CD4-positive, alpha-beta T cell treated with Interleukin-10 for 1 hour (primary cell): ENCODE measurements at regions not wholly inside any gene's neighbourhood (a gene's known extent, or its start where the extent isn't known, plus 50 kb on each side); places are given as distances from the start of the nearest gene placed in this dataset.

Source experiments
- DNase-seq: peaks from one replicate; pipeline ENCODE4 v3.0.0-alpha.2; 2020

DNA sequence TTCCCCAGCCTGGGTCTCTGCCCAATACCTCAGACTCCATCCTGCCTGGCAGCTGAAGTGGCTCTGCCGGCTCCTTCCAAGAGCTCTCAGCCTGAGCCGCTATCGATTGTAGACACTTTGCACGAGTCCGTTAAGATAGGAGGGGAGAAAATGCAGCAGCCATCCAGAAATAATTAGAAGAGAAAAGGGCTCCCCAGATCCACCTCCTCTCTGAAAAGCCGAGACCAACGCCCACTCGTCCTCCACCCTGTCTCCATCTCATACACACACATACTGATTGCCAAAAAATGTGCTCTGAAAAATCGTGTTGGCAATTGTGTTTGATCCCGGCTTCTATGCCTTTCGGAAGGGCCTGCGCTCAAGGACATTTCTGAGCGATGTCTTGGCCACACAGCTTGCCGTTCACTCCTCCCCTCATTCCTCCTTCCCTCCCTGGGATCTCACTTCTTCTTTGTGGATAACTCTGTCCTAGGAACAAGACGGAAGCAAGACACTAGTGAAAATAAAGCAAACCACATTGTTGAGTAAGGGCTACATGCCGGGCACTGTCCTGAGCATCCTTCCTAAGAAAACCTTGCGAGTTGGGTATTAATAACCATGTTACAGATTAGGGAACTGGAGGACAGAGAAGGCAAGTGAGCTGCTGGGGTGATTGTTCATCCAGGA, 372.8 kb upstream of the MYT1L start:
- DNase-seq, result no peak

DNA sequence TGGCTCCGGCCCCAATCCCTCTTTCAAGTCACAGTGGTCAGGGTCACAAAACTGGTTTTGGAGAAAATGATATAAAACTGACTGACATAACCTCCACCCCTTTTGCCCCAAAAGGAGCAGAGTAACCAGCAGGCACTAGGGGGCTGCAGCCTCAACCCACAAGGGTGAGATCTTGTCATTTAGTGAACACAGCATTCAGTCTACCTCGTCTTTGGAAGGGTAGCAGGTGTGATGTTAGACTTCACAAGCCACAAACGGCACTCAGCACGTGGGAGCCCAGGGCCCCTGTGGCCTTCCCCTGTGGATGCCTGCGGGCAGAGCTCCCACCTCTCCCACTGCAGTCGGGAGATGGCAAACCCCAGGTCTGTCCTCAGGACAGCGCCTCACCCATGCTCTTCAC, 372.1 kb upstream of the MYT1L start:
- DNase-seq, result no peak

DNA sequence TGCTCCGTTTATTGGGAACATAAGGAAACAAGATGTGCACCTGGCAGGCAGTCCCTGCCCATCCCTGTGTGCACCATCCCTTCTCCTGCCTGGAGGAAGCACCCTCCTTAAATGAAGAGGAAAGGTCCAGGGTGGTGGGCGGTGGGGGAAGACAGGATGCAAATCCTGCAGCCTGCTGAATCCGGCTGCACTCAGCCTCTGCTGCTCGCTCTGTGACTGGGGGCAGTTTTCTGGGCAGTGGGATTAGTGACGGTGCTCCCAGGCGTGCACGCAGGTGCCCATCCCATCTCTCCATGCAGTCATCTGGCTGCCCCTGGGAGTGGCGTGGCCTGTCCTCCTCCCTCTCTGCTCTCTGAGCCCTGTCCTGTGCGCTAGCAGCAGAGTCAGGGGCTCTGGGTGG, 371.3 kb upstream of the MYT1L start:
- no peak for DNase-seq

DNA sequence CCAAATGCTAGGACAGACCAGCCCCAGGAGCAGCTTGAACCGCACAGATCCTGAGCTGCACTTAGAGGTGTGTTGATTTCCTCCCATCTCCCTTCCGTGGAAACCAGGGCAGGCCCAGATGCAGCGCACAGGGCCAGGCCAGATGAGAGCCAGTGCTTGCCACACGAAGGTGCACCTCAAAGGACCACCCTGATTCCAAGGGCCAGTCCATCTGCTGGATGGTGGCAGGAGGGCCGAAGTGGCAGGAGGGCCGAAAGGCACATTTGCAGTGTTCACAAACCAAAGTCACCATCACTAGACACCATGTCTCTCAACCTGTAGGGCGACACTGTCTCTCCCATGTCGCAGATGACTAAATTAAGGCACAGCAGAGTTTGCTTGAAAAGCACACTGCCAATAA, 370.7 kb upstream of the MYT1L start:
- DNase-seq, result no peak

DNA sequence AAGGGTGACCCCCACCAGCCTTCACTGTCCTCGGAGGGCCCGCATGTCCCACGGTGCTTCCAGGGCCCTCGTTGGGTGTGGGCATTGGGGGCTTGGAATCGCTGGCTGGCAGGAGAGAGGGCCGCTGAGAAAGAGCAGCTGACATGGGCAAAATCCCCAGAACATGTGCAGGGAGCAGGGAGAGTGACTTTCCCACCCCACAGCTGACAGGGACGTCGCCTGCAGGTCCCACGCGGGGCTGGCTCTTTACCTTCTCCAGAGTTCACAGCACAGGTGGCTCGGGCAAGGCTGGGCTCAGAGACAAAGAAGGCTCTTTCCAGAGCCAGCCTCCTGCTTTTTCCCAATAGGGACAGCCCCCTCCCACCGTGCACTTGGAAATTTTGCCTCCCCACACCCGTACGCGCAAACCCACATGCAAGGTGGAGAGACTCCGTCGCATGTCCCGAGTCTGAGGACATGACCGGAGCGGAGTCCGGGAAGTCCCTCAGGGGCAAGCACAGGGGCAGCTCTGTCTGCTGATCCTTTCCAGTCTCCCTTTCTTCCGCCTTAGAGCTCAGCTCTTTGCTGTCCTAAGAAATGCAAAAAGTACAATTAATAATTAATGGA, 370.2 kb upstream of the MYT1L start:
- DNase-seq, result no peak

DNA sequence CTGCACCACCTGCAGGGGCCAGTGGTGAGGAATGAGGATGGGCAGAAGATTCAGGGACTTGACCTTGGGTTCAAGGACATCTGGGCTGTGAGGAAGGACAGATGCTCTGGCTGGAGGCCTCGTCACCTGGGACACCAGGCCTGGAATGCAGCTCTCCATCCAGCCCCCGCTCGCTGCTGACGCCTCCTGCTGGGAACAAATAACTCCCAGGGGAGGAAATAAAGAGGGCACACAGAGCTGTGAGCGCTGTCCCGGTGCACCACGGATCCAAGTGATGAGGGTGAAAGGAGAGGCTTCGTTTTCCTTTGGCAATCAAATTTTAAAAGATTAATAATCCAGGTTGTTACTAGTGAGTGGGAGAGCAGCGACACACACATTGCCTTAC, 368.0 kb upstream of the MYT1L start:
- no peak for DNase-seq

DNA sequence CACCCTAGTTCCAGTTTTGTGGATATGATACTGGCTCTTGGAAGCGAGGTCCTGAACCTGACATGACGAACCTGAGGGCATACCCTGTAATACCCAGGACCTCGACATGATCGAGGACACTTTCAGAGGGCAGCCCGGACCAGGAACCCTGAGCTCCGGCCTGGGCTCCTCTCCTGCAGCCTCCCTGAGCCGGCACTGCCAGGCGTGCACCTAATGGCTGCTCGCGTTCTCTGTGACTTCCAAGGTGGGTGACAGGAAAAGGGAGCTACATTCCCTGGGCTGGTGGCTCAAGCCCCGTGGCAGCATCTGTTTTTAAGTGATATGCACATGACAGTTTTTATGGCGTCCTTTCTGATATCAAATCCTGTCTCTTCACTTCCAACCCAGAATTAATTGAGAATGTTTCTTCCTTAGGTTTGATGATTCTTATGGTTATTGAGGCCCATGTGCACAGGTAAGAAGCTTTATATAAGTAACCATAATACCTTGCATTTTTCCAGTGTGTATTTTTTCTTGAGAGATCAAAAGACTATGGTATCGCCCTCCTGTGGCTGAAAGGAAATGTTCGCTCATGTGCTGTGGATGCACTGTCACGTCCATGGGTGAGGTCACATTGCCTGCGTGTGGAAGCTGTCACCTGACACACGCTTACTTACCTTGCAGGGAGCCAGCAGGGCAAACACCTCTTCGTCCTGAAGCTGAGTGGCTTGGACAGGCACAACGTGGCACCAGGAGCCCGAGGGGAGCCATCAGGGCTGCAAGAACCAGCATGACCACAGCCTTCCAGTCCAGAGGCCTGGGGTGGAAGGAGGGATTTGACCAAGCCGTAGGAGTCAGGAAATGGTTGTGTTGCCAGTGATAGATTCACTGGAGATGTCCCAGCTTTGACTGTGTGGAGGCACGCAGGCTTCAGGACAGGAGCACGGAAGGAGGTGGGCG, 367.4 kb upstream of the MYT1L start:
- no peak for DNase-seq

DNA sequence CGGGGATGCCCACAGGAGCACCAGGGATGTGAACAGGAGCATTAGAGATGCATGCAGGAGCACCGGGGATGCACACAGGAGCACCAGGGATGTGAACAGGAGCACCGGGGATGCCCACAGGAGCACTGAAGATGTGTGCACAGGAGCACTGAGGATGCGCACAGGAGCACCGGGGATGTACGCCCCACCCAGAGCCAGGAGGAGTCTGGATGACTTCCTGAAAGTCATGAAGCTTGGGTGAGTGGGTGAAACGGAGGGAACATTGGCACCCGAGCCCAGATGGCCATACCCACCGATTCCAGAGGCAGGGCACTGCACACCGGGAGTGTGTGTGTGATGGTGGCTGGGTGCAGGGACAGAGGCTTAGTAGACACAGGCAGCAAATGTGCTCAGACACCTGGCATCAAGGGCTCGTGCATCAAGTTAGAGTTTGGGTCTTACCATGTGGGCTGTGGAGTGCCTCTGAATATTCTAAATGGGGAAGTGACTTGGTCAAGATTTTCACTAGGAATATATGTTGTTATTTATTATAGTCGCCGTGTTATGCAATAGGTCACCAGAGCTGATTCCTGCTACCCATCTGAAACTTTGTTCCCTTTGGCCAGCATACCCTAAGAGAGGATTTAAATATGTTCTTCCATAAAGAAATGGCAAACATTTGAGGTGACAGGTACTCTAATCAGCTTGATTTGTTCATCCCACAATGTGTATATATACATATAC, 365.8 kb upstream of the MYT1L start:
- no peak for DNase-seq

DNA sequence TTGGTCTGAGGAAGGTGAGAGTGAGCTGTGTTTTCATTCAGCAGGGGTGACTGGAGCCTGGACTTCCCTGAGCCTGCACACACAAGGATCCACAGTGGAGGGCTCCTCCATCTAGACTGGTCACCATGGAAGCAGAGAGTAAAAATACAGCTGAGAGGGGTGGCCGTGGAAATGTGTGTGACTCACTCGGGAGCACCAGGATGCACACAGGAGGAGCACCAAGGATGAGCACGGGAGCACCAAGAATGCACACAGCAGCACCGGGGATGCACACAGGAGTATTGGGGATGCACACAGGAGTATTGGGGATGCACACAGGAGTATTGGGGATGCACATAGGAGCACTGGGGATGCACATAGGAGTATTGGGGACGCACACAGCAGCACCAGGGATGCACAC, 365.2 kb upstream of the MYT1L start:
- DNase-seq, result no peak

DNA sequence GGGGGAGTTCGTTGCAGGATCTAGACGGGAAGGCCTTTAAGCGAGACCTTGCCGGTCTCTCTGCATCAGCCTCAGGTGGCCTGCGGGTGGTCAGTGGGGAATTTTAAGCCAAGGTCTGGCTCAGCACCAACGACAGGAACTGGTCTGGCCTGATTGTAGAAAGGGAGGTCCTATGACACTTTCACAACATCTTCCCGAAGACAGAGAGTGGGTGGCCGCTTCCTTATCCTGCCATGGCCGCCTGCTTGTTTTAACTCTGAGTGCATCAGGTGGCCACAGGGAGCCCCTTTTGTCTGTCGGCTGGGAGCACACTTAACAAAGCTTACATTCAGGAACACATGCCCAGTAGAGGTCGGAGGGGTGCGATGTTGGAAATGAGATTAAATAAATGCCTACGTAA, 363.7 kb upstream of the MYT1L start:
- no peak for DNase-seq

DNA sequence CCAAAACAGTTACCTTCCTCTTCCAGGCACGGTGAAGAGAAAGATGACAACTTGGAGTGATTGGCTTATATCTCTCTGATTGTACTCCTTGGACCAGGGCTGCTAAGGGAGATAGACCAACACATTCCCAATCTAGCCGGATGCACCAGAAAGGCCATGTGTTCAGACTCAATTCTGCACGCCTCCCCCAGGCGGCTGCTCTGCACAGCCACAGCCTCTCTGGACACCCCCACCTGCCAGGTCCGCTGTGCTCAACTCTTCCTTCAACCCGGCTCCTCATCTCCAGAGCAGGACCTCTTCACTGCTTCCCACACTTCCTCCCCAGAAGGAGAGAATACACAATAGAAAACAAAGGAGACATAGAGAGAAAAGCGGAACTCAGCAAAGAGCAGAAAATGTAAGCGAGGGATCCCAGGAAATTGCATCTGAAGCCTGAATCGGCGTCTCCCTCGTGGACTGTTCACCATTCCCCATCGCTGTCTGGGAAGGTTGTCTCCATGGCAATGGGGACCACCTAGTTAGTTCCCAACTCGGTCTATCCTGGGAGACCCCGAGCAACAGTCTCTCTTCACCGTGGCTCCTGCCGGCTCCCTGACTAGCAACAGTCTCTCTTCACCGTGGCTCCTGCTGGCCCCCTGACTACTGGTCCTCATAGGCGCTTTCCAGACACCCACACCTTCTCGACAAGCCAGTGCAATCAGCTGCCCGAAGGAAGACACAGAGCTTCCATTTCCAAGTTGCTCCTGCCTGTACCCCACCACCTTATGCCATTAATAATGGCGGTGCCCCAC, 361.7 kb upstream of the MYT1L start:
- no peak for DNase-seq

DNA sequence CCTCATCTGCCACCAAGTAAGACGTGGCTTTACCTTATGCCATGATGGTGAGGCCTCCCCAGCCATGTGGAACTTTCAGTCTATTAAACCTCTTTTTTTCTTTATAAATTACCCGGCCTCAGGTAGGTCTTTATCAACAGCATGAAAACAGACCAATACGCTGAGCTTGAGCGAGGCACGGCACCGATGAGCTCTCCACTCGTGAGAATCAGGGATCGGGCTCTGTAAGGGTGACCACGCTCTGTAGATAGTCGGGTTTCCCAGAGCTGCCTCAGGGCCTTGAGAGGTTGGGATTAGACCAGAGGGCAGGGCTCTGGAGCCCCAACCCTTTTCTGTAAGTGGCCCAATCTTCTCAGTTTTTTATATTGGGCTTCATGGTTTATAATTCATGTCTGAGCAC, 360.3 kb upstream of the MYT1L start:
- no peak for DNase-seq

DNA sequence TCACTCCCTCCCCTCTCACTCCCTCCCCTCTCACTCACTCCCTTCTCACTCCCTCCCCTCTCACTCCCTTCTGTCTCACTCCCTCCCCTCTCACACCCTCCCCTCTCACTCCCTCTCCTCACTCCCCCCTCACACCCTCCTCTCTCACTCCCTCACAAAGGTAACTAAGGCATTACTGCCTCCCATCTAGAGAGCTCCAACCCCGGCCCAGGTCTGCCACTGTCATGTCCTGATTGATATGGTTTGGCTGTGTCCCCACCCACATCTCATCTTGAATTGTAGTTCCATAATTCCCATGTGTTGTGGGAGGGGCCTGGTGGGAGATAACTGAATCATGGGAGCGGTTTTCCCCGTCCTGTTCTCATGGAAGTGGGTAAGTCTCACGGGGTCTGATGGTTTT, 359.9 kb upstream of the MYT1L start:
- DNase-seq, result no peak

DNA sequence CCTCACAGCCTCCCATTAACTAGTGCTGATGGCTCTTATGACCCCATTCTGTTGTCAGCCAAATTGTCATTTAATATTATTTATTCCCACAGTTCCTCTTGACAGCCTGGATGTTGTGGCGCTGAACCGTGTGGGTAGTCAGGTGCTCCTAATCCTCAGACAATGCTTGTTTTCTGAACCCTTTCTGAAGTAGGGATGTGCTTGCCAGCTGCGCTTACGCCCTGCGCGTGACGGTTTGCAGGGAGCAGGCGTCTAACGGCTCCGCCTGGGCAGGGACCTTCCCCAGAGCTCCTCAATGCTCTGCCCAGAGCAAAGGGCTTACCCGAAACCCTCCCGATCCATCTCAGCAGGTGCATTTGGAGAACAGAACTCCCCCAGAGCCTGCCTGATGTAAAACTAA, 358.2 kb upstream of the MYT1L start:
- no peak for DNase-seq

DNA sequence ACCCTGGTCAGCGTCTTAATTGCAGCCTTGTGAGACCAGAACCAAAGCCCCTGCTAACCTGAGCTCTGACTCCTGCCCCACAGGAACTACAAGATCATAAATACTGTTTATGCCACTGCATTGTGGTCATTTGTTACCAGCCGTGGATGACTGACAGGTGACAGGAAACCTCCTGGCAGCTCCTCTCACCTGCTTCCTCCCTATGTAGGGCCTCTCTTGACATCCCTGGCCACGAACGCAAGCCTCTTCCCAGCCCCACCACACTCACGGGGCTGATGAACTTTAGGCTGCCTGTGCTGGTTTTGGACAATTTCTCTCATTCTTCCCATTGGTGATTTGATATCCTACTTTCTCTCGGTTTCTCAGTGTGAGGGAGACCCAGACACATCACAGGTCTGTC, 357.2 kb upstream of the MYT1L start:
- no peak for DNase-seq

DNA sequence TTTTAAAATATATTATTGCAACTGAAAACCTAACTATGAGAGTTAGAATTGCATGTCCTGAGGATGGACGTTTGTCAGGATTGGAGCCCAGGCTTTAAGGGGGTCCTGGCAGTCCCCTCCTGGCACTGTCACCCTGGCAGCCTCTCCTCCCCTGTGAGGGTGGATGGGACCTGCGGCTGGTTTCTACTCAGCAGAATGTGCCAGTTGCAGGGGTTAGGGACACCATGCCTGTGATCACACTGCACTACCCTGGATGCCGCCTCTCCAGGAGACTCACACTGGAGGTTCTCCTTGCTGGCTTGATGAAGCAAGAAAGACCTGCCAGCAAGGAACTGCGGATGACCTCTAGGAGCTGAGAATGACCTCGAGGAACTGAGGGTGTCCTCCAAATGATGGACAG, 356.7 kb upstream of the MYT1L start:
- DNase-seq, result no peak

DNA sequence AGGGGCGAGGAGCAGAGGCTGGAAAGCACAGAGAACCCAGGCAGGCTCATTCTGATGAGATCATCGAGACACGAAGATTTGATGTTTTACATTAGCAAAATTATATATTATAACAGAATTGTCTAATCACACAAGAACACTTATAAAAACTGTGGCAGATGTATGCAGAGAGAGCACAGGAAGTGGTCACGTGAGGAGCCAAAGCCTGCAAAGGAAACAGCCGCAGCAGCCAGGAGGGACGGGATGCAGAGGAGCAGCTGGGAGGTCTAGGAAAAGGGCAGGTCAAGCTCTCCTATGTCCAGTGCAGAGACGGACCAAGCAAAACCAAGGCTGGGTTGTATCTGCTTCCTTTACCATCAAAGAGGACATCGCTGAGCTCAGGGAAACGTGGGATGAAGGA, 355.1 kb upstream of the MYT1L start:
- peak; percentile 5 for DNase-seq

DNA sequence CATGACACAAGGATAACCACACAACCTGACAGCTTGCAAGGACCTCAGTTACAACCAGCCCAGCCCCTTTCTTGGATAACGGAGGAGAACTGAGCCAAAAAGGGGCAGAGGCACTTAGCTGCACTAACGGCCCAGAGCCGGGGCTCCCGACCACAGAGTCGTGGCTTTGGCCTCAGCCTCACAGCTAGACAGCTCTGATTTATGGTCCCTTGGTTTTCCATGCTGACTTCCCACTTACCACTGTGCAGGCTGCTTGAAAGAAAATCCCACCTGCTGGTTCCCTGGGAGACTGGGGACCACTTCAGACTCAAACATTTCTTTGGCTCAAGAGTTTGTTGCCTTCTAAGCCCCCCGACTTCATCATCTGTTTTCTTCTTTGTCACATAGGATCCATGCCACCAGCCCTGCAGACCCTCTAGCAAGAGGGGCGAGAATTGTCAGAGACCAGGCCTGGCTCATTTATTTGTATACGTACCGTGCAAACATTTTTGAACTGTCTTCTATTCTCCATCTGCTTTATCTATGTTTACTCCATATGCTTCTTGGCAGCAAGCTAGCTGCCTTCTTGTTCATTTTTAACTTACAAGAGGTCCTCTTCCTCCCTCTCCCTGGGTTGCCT, 352.6 kb upstream of the MYT1L start:
- DNase-seq, result no peak

DNA sequence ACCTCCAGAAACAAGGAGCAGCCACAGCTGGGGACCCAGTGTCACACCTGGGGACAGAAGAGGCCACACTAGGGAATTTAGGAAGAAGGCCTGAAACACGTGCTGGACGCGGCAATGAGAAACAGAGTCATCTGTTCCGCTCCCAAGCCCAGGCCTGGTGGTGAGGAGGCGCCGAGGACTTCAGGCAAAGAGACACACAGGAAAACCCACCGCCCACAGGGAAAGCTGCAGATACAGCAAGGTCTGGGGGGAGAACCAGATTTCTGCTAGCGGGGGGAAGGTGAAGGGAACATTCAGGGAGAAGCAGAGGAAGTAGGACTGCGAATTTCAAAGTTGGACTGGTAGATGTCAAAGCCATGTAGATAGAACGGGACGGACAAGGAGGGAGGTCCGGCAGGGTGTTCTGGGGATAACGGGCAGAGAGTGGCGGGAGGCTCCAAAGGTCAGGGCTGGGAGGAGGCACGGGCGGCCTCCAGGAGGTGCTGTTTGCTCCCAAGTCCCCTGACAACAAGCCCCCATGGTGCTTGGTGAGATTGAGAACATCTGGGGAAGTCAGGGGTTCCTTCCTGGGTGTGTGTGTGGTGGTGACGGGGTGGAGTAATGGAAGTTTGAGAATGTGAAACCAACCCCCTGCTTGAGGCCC, 351.7 kb upstream of the MYT1L start:
- no peak for DNase-seq

DNA sequence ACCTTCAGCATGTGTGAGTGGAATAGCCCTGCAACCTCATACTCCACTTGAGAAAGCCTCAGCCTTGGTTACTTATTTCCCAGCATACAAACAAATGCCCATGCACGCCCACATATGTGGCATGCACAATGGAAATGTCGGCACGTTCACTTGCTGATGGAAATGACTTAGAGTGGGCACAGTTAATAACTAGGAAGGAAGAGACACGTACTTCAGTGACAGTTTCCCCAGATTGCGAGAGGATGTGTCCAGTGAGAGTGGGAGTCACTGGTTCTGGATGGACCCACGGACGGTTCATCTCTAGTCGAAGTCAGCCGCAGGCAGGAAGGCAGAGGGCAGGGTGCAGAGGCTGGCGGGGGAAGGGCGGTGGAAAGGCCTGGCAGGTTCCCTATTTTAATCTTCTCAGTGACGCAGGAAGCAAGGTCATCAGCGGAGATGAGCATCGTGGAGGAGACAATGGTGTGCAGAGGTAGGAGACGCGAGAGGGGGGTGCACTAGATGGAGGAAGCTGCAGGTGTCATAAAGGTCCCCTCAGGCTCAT, 350.7 kb upstream of the MYT1L start:
- DNase-seq, result peak; percentile 1

DNA sequence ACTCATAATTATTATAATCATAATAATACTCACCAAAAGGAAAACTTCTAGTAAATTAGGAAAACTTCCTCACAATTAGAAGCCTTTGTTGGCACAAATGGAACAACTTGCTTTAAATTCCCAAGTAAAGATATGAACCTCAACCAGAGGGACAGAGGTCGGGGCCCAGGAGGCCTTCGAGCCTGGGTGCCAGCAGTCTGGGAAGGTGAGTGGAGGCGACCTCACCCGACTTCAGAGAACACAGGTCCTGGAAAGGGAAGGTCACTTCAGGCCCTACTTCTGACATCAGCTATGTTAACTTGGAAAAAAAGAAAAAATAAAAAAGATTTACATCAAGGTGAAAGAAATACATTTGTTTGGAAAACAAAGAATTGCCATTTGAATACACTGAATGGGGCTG, 350.0 kb upstream of the MYT1L start:
- no peak for DNase-seq
